Right lobe of liver (tissue), 6 donors: ENCODE measurements at regions not wholly inside any gene's neighbourhood (a gene's known extent, or its start where the extent isn't known, plus 50 kb on each side); places are given as distances from the start of the nearest gene placed in this dataset.

Experiments
- ATAC-seq, 4 donors: fragments of 200-7000 bp; cut with Tn5 transposase; one replicate each; pipeline ENCODE4 v1.9.1; 2020; ENCODE audit warnings: mild to moderate bottlenecking in 4 of 4, moderate library complexity in 4 of 4
- DNase-seq, 3 donors: peaks; one replicate each; pipeline ENCODE4 v3.0.0-alpha.2; 2020
- H3K27ac ChIP-seq, 3 donors: fragments of 200-600 bp; one replicate each; pipeline ENCODE4 v1.8.0; 2022
- H3K27me3 ChIP-seq, 2 donors: fragments of 200-600 bp; one replicate each; pipeline ENCODE4 v1.8.0; 2022
- H3K36me3 ChIP-seq, 4 donors: fragments of 200-600 bp; sonication (generic) in 1 of 4; one replicate each; pipeline versions ENCODE4 v1.5.1 to v1.8.0; 2017 to 2022; ENCODE audit warnings: control low read depth in 1 of 4
- H3K4me1 ChIP-seq, 4 donors: fragments of 200-600 bp; sonication (generic) in 1 of 4; one replicate each; pipeline versions ENCODE4 v1.5.1 to v1.8.0; 2017 to 2022; ENCODE audit warnings: control low read depth in 1 of 4
- H3K4me3 ChIP-seq, 3 donors: fragments of 200-600 bp; one replicate each; pipeline ENCODE4 v1.8.0; 2022
- H3K9me3 ChIP-seq, 4 donors: fragments of 200-600 bp; sonication (generic) in 1 of 4; one replicate each; pipeline versions ENCODE4 v1.5.1 to v1.8.0; 2017 to 2022; ENCODE audit warnings: control low read depth in 1 of 4
- CTCF ChIP-seq, 4 donors: fragments of 200-600 bp in 3 of 4; fragments of 450-650 bp in 1 of 4; IDR thresholded peaks; one replicate each; pipeline versions ENCODE4 v1.5.1 to v1.8.0; 2016 to 2022; ENCODE audit warnings: antibody characterized with exemption in 4 of 4, mild to moderate bottlenecking in 2 of 4
- POLR2A ChIP-seq: fragments of 450-650 bp; IDR thresholded peaks from one replicate; pipeline ENCODE4 v1.6.1; 2017; ENCODE audit warnings: antibody characterized with exemption, mild to moderate bottlenecking
- WGBS: methylation state at CpG from one replicate; pipeline ENCODE4 v1.1.6; 2018; ENCODE audit warnings: low coverage, low lambda C conversion rate; ENCODE audit not compliant: insufficient coverage; ENCODE audit errors: missing lambda C conversion rate; 5-methylcytosine and 5-hydroxymethylcytosine counted together
- intact Hi-C, 2 donors: fragments of 100-400 bp; cut with DNase I; formaldehyde crosslinking; loops; one replicate each; pipeline versions ENCODE4 v1.11.2 to v1.14.1; 2022
- donor health status: DM: no; HTN: yes; CAD: no.
- donor health status: DM: no; HTN: no; CAD: no.
- donor health status: DM: no; HTN: no; CAD: no.
- donor health status: DM: no; HTN: yes; CAD: no.
- donor health status: DM: no; HTN: yes; CAD: no.

GRCh38 chr12:105721051-105721825, 390.7 kb downstream of the C12orf75 start:
- Histone ChIP-seq H3K27me3 (no peaks in the 10 kb centered on the region), H3K36me3 (no peaks in the 10 kb centered on the region), H3K4me1 (no peaks in the 10 kb centered on the region), H3K9me3 (no peaks in the 10 kb centered on the region), H3K27ac (no peak overlapping the region), H3K4me3 (no peak overlapping the region)
- intact Hi-C loops, result no loop called here
- DNase-seq, result no peak
- ATAC-seq, result no peak
- 67% methylated on average over 5 of the region's 5 CpGs for WGBS
- TF ChIP-seq CTCF (IDR thresholded peaks at IDR 0.05), result no peak
- no peak for TF ChIP-seq POLR2A

- H3K4me3 ChIP-seq, result no peak overlapping the region
- H3K27ac ChIP-seq, result no peak overlapping the region
- no peaks in the 10 kb centered on the region for H3K9me3 ChIP-seq
- no peaks in the 10 kb centered on the region for H3K4me1 ChIP-seq
- intact Hi-C loops, result no loop called here
- no peaks in the 10 kb centered on the region for H3K36me3 ChIP-seq
- ATAC-seq (no peak), DNase-seq (no peak)
- TF ChIP-seq POLR2A (no peak), CTCF (IDR thresholded peaks at IDR 0.05) (no peak)
- WGBS, result 83% methylated on average over 2 of the region's 2 CpGs
- H3K27me3 ChIP-seq, result no peaks in the 10 kb centered on the region
Observed at GRCh38 chr12:105721891-105722290, 391.4 kb downstream of the C12orf75 start.

GRCh38 chr12:105723066-105723465, 392.6 kb downstream of the C12orf75 start:
- Histone ChIP-seq H3K4me3 (no peak overlapping the region), H3K9me3 (no peaks in the 10 kb centered on the region), H3K27me3 (no peaks in the 10 kb centered on the region), H3K4me1 (no peaks in the 10 kb centered on the region), H3K36me3 (no peaks in the 10 kb centered on the region), H3K27ac (no peak overlapping the region)
- DNase-seq (no peak), ATAC-seq (no peak)
- intact Hi-C loops, result no loop called here
- TF ChIP-seq POLR2A (no peak), CTCF (IDR thresholded peaks at IDR 0.05) (no peak)
- WGBS, result 79% methylated on average over 2 of the region's 2 CpGs

- TF ChIP-seq POLR2A (no peak), CTCF (IDR thresholded peaks at IDR 0.05) (no peak)
Observed at GRCh38 chr12:105723494-105723893, 393.0 kb downstream of the C12orf75 start.

More at GRCh38 chr12:105723494-105723893, 393.0 kb downstream of the C12orf75 start:
- H3K36me3 ChIP-seq, result no peaks in the 10 kb centered on the region
- no peaks in the 10 kb centered on the region for H3K9me3 ChIP-seq
- intact Hi-C loops, result no loop called here
- ATAC-seq (no peak), DNase-seq (no peak)
- no peak overlapping the region for H3K27ac ChIP-seq
- H3K4me3 ChIP-seq, result no peak overlapping the region
- no peaks in the 10 kb centered on the region for H3K27me3 ChIP-seq
- no peaks in the 10 kb centered on the region for H3K4me1 ChIP-seq
- WGBS, result 71% methylated on average over 3 of the region's 3 CpGs
